Parathyroid adenoma (tissue), 2 donors: ENCODE measurements at regions not wholly inside any gene's neighbourhood (a gene's known extent, or its start where the extent isn't known, plus 50 kb on each side); places are given as distances from the start of the nearest gene placed in this dataset.

Source experiments
- H2AFZ ChIP-seq: fragments of 300-600 bp; sonication (generic); one replicate; pipeline ENCODE4 v1.7.0; 2017; ENCODE audit warnings: antibody characterized with exemption, mild to moderate bottlenecking
- H3K27ac ChIP-seq: fragments of 300-600 bp; sonication (generic); one replicate; pipeline ENCODE4 v1.7.0; 2017
- H3K27me3 ChIP-seq: fragments of 300-600 bp; sonication (generic); one replicate; pipeline ENCODE4 v1.7.0; 2017; ENCODE audit warnings: low read length; ENCODE audit not compliant: control insufficient read depth, insufficient read depth
- H3K36me3 ChIP-seq: fragments of 300-600 bp; sonication (generic); one replicate; pipeline ENCODE4 v1.7.0; 2017; ENCODE audit warnings: low read length; ENCODE audit not compliant: control insufficient read depth, insufficient read depth
- H3K4me1 ChIP-seq: fragments of 300-600 bp; sonication (generic); one replicate; pipeline ENCODE4 v1.7.0; 2017; ENCODE audit warnings: control low read depth
- H3K4me2 ChIP-seq: fragments of 300-600 bp; sonication (generic); one replicate; pipeline ENCODE4 v1.7.0; 2017; ENCODE audit warnings: low read length
- H3K4me3 ChIP-seq: fragments of 300-600 bp; sonication (generic); one replicate; pipeline ENCODE4 v1.7.0; 2017; ENCODE audit warnings: low read depth, low read length
- H3K79me2 ChIP-seq: fragments of 300-600 bp; sonication (generic); one replicate; pipeline ENCODE4 v1.7.0; 2017; ENCODE audit warnings: control low read depth
- H3K9ac ChIP-seq: fragments of 300-600 bp; sonication (generic); one replicate; pipeline ENCODE4 v1.7.0; 2017; ENCODE audit warnings: mild to moderate bottlenecking
- H3K9me3 ChIP-seq: fragments of 300-600 bp; sonication (generic); one replicate; pipeline ENCODE4 v1.7.0; 2017; ENCODE audit warnings: low read length; ENCODE audit not compliant: control insufficient read depth
- TF ChIP-seq, protein P1 (sequence below): fragments of 300-600 bp; sonication (generic); IDR thresholded peaks from one replicate; pipeline ENCODE4 v1.7.0; 2017; ENCODE audit warnings: antibody characterized with exemption, mild to moderate bottlenecking
- donor health status: primary hyperparathyroidism.

DNA sequence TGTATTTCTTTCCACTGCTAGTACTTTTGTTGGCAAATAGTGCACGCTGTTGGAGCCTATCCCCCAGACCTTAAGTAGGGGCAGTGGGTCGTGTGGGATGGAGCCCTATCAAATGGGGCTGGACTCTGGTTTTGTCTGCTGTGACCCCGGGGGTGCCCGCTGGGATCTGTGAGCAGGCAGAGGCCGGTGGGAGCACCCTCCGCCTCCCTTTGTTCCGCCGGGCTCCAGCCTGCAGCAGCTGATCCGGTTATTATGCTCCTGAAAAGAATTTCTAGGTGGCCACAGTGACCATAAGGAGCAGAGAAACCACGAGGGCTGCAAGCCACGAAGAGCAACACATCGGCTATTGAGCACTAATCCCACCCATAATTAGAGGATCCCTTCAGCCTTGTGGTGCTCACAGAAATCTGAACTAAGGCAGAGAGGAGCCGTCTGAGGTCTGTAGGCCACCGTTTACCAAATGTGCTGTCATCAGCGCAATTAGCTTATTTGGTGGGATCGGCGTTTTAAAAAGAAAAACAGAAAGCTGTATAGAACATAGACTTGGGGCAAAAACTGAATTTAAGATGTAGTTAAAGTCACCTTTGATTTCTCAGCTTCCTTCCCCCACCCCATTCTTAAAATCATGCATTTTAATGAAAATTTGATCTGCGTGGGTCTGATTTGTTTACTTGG lies 598.3 kb upstream of the JAG1 start:
- Histone ChIP-seq H3K9me3 (no peaks in the 10 kb centered on the region), H3K79me2 (no peaks in the 10 kb centered on the region), H3K27me3 (no peaks in the 10 kb centered on the region), H3K36me3 (no peaks in the 10 kb centered on the region), H3K4me1 (no peaks in the 10 kb centered on the region), H3K27ac (no peak overlapping the region), H2AFZ (no peak overlapping the region), H3K9ac (no peak overlapping the region), H3K4me3 (no peak overlapping the region), H3K4me2 (no peak overlapping the region)
- TF ChIP-seq, protein P1, sequence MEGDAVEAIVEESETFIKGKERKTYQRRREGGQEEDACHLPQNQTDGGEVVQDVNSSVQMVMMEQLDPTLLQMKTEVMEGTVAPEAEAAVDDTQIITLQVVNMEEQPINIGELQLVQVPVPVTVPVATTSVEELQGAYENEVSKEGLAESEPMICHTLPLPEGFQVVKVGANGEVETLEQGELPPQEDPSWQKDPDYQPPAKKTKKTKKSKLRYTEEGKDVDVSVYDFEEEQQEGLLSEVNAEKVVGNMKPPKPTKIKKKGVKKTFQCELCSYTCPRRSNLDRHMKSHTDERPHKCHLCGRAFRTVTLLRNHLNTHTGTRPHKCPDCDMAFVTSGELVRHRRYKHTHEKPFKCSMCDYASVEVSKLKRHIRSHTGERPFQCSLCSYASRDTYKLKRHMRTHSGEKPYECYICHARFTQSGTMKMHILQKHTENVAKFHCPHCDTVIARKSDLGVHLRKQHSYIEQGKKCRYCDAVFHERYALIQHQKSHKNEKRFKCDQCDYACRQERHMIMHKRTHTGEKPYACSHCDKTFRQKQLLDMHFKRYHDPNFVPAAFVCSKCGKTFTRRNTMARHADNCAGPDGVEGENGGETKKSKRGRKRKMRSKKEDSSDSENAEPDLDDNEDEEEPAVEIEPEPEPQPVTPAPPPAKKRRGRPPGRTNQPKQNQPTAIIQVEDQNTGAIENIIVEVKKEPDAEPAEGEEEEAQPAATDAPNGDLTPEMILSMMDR, result no peak

DNA sequence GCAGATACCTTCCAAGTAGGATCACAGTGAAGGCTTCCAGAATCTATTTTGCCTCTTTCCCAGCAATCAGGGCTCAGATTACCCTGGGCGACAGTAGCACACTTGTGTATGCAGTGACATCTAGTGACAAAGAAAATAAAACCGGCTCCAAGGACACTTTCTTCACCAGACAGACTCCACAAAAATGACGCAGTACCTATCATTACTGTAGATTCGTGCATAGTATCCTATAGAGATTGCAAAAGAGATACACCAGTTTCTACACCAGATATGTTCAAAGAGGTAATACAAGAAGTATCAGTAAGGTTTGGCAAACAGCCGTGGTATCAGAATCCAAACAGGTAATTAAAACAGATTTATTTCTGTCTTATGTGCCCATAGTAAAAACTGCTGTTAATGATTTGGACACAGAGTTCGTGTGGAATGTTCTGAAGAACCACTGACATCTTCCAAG lies 600.4 kb upstream of the JAG1 start:
- no peak overlapping the region for H3K27ac ChIP-seq
- peak overlapping the region; percentile 50 for H2AFZ ChIP-seq
- no peak overlapping the region for H3K9ac ChIP-seq
- H3K4me2 ChIP-seq, result no peak overlapping the region
- no peaks in the 10 kb centered on the region for H3K9me3 ChIP-seq
- H3K4me1 ChIP-seq, result no peaks in the 10 kb centered on the region
- TF ChIP-seq, protein P1, result peak; percentile 64
- no peaks in the 10 kb centered on the region for H3K79me2 ChIP-seq
- no peaks in the 10 kb centered on the region for H3K27me3 ChIP-seq
- H3K4me3 ChIP-seq, result no peak overlapping the region
- H3K36me3 ChIP-seq, result no peaks in the 10 kb centered on the region

DNA sequence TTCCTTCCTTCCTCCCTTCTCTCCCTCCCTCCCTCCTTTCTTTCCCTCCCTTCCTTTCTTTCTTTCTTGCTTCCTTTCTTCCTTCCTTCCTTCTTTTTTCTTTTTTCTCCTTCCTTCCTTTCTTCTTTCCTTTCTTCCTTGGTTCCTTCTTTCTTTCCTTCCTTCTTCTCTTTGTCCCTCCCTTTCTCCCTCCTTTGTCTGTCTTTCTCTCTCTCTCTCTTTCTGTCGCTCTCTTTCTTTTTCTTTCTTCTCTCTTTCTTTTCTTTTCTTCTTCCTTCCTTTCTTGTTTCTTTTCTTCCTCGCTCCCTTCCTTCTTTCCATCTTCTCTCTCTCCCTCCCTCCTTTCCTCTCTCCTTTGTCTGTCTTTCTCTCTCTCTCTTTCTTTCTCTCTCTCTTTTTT lies 601.9 kb upstream of the JAG1 start:
- Histone ChIP-seq H3K4me2 (no peak overlapping the region), H3K4me3 (no peak overlapping the region), H3K4me1 (no peaks in the 10 kb centered on the region), H3K9ac (no peak overlapping the region), H3K36me3 (no peaks in the 10 kb centered on the region), H3K79me2 (no peaks in the 10 kb centered on the region), H3K27ac (no peak overlapping the region), H2AFZ (no peak overlapping the region), H3K27me3 (no peaks in the 10 kb centered on the region), H3K9me3 (no peaks in the 10 kb centered on the region)
- TF ChIP-seq, protein P1, result no peak

DNA sequence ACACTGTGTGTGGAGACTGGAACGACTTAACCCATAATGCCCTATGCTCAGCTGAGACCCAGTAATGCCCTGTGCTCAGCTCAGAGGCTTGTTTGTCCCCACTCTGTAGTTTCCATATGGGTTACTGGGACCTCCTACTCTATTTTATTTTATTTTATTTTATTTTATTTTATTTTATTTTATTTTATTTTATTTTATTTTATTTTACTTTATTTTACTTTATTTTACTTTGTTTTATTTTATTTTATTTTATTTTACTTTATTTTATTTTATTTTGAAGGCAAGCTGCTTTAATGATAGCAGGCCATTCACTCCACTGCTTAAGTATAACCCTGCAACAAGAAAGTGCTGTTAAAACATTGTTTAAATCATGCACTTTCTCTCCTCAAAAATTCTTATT lies 603.4 kb upstream of the JAG1 start:
- no peaks in the 10 kb centered on the region for H3K4me1 ChIP-seq
- TF ChIP-seq, protein P1, result no peak
- H3K36me3 ChIP-seq, result no peaks in the 10 kb centered on the region
- H3K79me2 ChIP-seq, result no peaks in the 10 kb centered on the region
- no peak overlapping the region for H3K9ac ChIP-seq
- no peaks in the 10 kb centered on the region for H3K27me3 ChIP-seq
- H3K4me3 ChIP-seq, result no peak overlapping the region
- no peak overlapping the region for H3K27ac ChIP-seq
- no peak overlapping the region for H3K4me2 ChIP-seq
- no peaks in the 10 kb centered on the region for H3K9me3 ChIP-seq
- no peak overlapping the region for H2AFZ ChIP-seq

DNA sequence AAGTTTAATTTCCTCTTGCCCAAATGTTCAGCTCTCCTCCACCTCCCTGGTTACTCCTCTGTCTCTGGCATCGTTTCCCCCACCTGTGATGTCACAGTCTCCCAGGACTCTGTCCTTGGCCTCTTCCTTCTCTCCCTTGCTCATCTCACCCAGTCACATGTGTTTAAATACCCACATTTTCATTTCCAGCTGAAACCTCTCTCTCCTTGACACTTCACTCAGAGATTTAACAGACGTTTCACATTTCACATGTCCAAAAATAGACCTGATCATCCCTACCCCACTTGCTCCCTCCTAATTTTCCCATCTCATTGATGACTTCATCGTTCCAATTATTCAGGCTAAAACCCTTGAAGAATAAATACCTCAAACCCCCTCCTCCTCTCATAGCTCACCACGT lies 604.1 kb upstream of the JAG1 start:
- H3K4me1 ChIP-seq, result no peaks in the 10 kb centered on the region
- H3K9me3 ChIP-seq, result no peaks in the 10 kb centered on the region
- no peaks in the 10 kb centered on the region for H3K36me3 ChIP-seq
- H3K4me2 ChIP-seq, result no peak overlapping the region
- H3K79me2 ChIP-seq, result no peaks in the 10 kb centered on the region
- TF ChIP-seq, protein P1, result no peak
- no peak overlapping the region for H3K4me3 ChIP-seq
- no peak overlapping the region for H3K9ac ChIP-seq
- H3K27ac ChIP-seq, result no peak overlapping the region
- H3K27me3 ChIP-seq, result no peaks in the 10 kb centered on the region
- H2AFZ ChIP-seq, result no peak overlapping the region
